HEK293 (cell line): ENCODE measurements at regions not wholly inside any gene's neighbourhood (a gene's known extent, or its start where the extent isn't known, plus 50 kb on each side); places are given as distances from the start of the nearest gene placed in this dataset.

Experiments used
- CTCF ChIA-PET: fragments of 350-600 bp; formaldehyde crosslinking; extraction: SDS; loops from one replicate; lab custom pipeline; 2021; ENCODE audit warnings: antibody characterized with exemption; lab: Yijun Ruan, JAX
- POLR2A ChIA-PET: fragments of 300-600 bp; formaldehyde crosslinking; extraction: SDS; loops from one replicate; lab custom pipeline; 2020; ENCODE audit warnings: antibody characterized with exemption, inconsistent platforms; lab: Yijun Ruan, JAX
- H3K27ac ChIP-seq: fragments of 200-500 bp; sonication (Bioruptor generic); 2 replicates; pipeline ENCODE4 v1.5.1; 2014; ENCODE audit warnings: low read depth, low read length, control low read depth, inconsistent platforms; ENCODE audit errors: extremely low read depth
- H3K36me3 ChIP-seq, 2 experiments: fragments of 200-500 bp in 1 of 2; sonication (Bioruptor generic) in 1 of 2; 1 replicate in 1 of 2; 2 replicates in 1 of 2; pipeline ENCODE4 v1.5.1; 2014 to 2017; ENCODE audit warnings: inconsistent platforms in 2 of 2, low read length in 2 of 2; ENCODE audit not compliant: control insufficient read depth in 2 of 2, insufficient read depth in 1 of 2
- H3K4me1 ChIP-seq: fragments of 200-500 bp; sonication (Bioruptor generic); 2 replicates; pipeline ENCODE4 v1.5.1; 2014; ENCODE audit warnings: mild to moderate bottlenecking, low read length, inconsistent platforms; ENCODE audit not compliant: control insufficient read depth, insufficient read depth
- H3K4me3 ChIP-seq: 2 replicates; pipeline ENCODE4 v1.5.1; 2011; ENCODE audit warnings: low read depth, mild to moderate bottlenecking, control low read depth, low read length, moderate library complexity
- H3K9me3 ChIP-seq: fragments of 200-500 bp; sonication (Bioruptor generic); 2 replicates; pipeline ENCODE4 v1.5.1; 2014; ENCODE audit warnings: low read depth, low read length, inconsistent platforms; ENCODE audit not compliant: control insufficient read depth, insufficient read depth
- BCL11A ChIP-seq: fragments of 450-650 bp; formaldehyde crosslinking; IDR thresholded peaks from 2 replicates; pipeline ENCODE4 v1.5.1; 2016; ENCODE audit warnings: low read depth, missing biosample characterization, missing genetic modification characterization
- KLF16 ChIP-seq: fragments of 450-650 bp; formaldehyde crosslinking; IDR thresholded peaks from 2 replicates; pipeline ENCODE4 v1.5.1; 2017; ENCODE audit warnings: missing biosample characterization, missing genetic modification characterization
- KLF9 ChIP-seq: fragments of 450-650 bp; formaldehyde crosslinking; IDR thresholded peaks from 2 replicates; pipeline ENCODE4 v1.5.1; 2016; ENCODE audit warnings: missing biosample characterization, missing genetic modification characterization, low read depth
- SALL2 ChIP-seq: fragments of 450-650 bp; formaldehyde crosslinking; IDR thresholded peaks from 2 replicates; pipeline ENCODE4 v1.5.0; 2017; ENCODE audit warnings: missing biosample characterization, mild to moderate bottlenecking, missing genetic modification characterization, borderline replicate concordance
- TRIM28 ChIP-seq: IDR thresholded peaks from 2 replicates; pipeline ENCODE4 v1.6.1; 2011; ENCODE audit warnings: low read length, control low read depth, borderline replicate concordance
- ZEB2 ChIP-seq: fragments of 450-650 bp; formaldehyde crosslinking; IDR thresholded peaks from 2 replicates; pipeline ENCODE4 v1.5.1; 2016; ENCODE audit warnings: missing biosample characterization, missing genetic modification characterization
- ZFP37 ChIP-seq: fragments of 450-650 bp; formaldehyde crosslinking; IDR thresholded peaks from 2 replicates; pipeline ENCODE4 v1.5.1; 2016; ENCODE audit warnings: missing biosample characterization, missing genetic modification characterization
- ZNF10 ChIP-seq: fragments of 450-650 bp; formaldehyde crosslinking; IDR thresholded peaks from 2 replicates; pipeline ENCODE4 v1.5.1; 2017; ENCODE audit warnings: missing biosample characterization, missing genetic modification characterization
- ZNF23 ChIP-seq: fragments of 450-650 bp; formaldehyde crosslinking; IDR thresholded peaks from 2 replicates; pipeline ENCODE4 v1.5.1; 2016; ENCODE audit warnings: missing biosample characterization, missing genetic modification characterization, borderline replicate concordance
- ZNF274 ChIP-seq, 2 experiments: fragments of 200-500 bp in 1 of 2; fragments of 450-650 bp in 1 of 2; sonication (Bioruptor generic) in 1 of 2; formaldehyde crosslinking in 1 of 2; IDR thresholded peaks; 2 replicates each; pipeline versions ENCODE4 v1.5.1 to v1.6.1; 2014 to 2016; ENCODE audit warnings: borderline replicate concordance in 1 of 2, inconsistent platforms in 1 of 2, low read length in 1 of 2, missing biosample characterization in 1 of 2, missing genetic modification characterization in 1 of 2
- ZNF654 ChIP-seq: fragments of 450-650 bp; formaldehyde crosslinking; IDR thresholded peaks from 2 replicates; pipeline ENCODE4 v1.5.1; 2016; ENCODE audit warnings: low read depth, missing biosample characterization, missing genetic modification characterization
- ZNF707 ChIP-seq: fragments of 450-650 bp; formaldehyde crosslinking; IDR thresholded peaks from 2 replicates; pipeline ENCODE4 v1.5.1; 2016; ENCODE audit warnings: missing biosample characterization, missing genetic modification characterization
- ZNF792 ChIP-seq: fragments of 450-650 bp; formaldehyde crosslinking; IDR thresholded peaks from 2 replicates; pipeline ENCODE4 v1.5.1; 2016; ENCODE audit warnings: missing biosample characterization, missing genetic modification characterization
- TF ChIP-seq, protein P1 (sequence below): fragments of 450-650 bp; formaldehyde crosslinking; conservative IDR thresholded peaks from 2 replicates; pipeline ENCODE4 v1.5.1; 2016; ENCODE audit warnings: low read depth, missing biosample characterization, missing genetic modification characterization
- TF ChIP-seq, protein P2 (sequence below): fragments of 450-650 bp; IDR thresholded peaks from 2 replicates; pipeline ENCODE4 v1.5.1; 2018; ENCODE audit warnings: missing biosample characterization, mild to moderate bottlenecking, missing genetic modification characterization
- TF ChIP-seq, protein P3 (sequence below): fragments of 450-650 bp; formaldehyde crosslinking; IDR thresholded peaks from 2 replicates; pipeline ENCODE4 v1.5.1; 2016; ENCODE audit warnings: missing biosample characterization, missing genetic modification characterization
- TF ChIP-seq, protein P4 (sequence below): fragments of 450-650 bp; formaldehyde crosslinking; IDR thresholded peaks from 2 replicates; pipeline ENCODE4 v1.5.1; 2016; ENCODE audit warnings: missing biosample characterization, missing genetic modification characterization
- TF ChIP-seq, protein P5 (sequence below): fragments of 450-650 bp; formaldehyde crosslinking; IDR thresholded peaks from 2 replicates; pipeline ENCODE4 v1.5.1; 2017; ENCODE audit warnings: missing biosample characterization, missing genetic modification characterization
- TF ChIP-seq, protein P6 (sequence below): fragments of 450-650 bp; formaldehyde crosslinking; IDR thresholded peaks from 2 replicates; pipeline ENCODE4 v1.5.1; 2017; ENCODE audit warnings: missing biosample characterization, mild to moderate bottlenecking, missing genetic modification characterization, moderate library complexity

DNA sequence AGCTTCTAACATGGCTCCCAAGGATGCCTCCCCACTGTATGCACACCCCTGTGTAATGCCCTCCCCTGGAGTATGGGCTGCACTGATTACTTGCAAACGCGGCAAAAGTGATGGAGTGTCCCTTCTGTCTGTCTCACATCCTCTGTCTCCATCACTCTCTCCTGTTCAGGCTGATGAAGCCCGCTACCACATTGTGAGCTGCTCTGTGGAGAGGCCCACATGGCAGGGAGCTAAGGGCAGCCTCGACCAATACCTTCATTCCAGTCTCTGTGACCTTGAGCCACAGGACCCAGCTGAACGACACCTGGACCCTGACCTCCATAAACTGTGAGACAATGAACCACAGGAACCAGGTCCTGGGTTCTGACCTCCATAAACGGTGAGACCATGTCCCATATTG, 154.1 kb upstream of the ETV3 start (continued):
- TF ChIP-seq, protein P1, sequence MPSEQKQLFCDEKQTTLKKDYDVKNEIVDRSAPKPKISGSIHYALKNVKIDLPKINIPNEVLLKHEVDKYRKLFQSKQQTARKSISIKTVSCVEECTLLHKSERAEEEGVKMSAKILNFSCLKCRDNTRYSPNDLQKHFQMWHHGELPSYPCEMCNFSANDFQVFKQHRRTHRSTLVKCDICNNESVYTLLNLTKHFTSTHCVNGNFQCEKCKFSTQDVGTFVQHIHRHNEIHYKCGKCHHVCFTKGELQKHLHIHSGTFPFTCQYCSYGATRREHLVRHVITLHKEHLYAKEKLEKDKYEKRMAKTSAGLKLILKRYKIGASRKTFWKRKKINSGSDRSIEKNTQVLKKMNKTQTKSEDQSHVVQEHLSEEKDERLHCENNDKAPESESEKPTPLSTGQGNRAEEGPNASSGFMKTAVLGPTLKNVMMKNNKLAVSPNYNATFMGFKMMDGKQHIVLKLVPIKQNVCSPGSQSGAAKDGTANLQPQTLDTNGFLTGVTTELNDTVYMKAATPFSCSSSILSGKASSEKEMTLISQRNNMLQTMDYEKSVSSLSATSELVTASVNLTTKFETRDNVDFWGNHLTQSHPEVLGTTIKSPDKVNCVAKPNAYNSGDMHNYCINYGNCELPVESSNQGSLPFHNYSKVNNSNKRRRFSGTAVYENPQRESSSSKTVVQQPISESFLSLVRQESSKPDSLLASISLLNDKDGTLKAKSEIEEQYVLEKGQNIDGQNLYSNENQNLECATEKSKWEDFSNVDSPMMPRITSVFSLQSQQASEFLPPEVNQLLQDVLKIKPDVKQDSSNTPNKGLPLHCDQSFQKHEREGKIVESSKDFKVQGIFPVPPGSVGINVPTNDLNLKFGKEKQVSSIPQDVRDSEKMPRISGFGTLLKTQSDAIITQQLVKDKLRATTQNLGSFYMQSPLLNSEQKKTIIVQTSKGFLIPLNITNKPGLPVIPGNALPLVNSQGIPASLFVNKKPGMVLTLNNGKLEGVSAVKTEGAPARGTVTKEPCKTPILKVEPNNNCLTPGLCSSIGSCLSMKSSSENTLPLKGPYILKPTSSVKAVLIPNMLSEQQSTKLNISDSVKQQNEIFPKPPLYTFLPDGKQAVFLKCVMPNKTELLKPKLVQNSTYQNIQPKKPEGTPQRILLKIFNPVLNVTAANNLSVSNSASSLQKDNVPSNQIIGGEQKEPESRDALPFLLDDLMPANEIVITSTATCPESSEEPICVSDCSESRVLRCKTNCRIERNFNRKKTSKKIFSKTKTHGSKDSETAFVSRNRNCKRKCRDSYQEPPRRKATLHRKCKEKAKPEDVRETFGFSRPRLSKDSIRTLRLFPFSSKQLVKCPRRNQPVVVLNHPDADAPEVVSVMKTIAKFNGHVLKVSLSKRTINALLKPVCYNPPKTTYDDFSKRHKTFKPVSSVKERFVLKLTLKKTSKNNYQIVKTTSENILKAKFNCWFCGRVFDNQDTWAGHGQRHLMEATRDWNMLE (tag by site-specific recombination): no peak
- TF ChIP-seq ZNF23 (no peak), BCL11A (tag by site-specific recombination) (no peak), KLF9 (tag by site-specific recombination) (no peak), ZNF707 (tag by site-specific recombination) (no peak), ZFP37 (tag by site-specific recombination) (no peak), ZNF10 (tag by site-specific recombination) (no peak), ZNF274 (IDR thresholded peaks at IDR 0.05; ENCODE audit: low read length) (no peak), ZNF274 (tag by site-specific recombination; IDR thresholded peaks at IDR 0.05; ENCODE audit: borderline replicate concordance) (no peak), ZEB2 (tag by site-specific recombination) (no peak)
- TF ChIP-seq, protein P2, sequence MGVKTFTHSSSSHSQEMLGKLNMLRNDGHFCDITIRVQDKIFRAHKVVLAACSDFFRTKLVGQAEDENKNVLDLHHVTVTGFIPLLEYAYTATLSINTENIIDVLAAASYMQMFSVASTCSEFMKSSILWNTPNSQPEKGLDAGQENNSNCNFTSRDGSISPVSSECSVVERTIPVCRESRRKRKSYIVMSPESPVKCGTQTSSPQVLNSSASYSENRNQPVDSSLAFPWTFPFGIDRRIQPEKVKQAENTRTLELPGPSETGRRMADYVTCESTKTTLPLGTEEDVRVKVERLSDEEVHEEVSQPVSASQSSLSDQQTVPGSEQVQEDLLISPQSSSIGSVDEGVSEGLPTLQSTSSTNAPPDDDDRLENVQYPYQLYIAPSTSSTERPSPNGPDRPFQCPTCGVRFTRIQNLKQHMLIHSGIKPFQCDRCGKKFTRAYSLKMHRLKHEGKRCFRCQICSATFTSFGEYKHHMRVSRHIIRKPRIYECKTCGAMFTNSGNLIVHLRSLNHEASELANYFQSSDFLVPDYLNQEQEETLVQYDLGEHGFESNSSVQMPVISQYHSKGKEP: no peak
- TF ChIP-seq, all 188 proteins: peak for 0

DNA sequence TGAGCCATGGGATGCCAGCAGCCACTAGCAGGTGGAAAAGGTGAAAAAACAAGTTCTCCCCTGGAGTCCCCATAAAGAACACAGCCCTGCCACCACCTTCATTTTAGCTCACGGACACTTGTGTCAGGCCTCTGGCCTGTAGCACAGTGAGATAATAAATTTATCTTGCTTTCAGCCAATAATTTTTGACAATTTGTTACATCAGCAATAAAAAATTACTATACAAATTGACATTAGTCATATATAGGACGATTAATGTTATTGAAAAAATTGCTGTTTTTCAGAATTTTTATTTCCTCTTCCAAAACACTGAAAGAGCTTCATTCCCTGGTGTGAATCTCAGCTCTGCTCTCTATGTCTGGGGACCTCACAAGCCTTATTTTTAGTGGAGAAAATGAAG, 152.9 kb upstream of the ETV3 start:
- ChIA-PET POLR2A (no interaction called here), CTCF (interaction anchor here (1.0 kb wide), 1 partner anchor 13 kb away, joined by 5 read pairs; no protein-coding TSS in a partner anchor)
- H3K36me3 ChIP-seq: no peaks in the 10 kb centered on the region
- H3K9me3 ChIP-seq: no peaks in the 10 kb centered on the region
- no peak overlapping the region for H3K4me3 ChIP-seq
- no peak overlapping the region for H3K27ac ChIP-seq
- H3K4me1 ChIP-seq: no peaks in the 10 kb centered on the region
- TF ChIP-seq ZNF274 (IDR thresholded peaks at IDR 0.05; ENCODE audit: low read length): no peak
- TF ChIP-seq ZNF274 (tag by site-specific recombination; IDR thresholded peaks at IDR 0.05; ENCODE audit: borderline replicate concordance): no peak
- TF ChIP-seq, protein P3, sequence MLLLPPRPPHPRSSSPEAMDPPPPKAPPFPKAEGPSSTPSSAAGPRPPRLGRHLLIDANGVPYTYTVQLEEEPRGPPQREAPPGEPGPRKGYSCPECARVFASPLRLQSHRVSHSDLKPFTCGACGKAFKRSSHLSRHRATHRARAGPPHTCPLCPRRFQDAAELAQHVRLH (tag by site-specific recombination): no peak
- TF ChIP-seq TRIM28: no peak
- no peak for TF ChIP-seq ZNF654 (tag by site-specific recombination)
- no peak for TF ChIP-seq ZNF792 (tag by site-specific recombination)
- no peak for TF ChIP-seq KLF16
- TF ChIP-seq, protein P4, sequence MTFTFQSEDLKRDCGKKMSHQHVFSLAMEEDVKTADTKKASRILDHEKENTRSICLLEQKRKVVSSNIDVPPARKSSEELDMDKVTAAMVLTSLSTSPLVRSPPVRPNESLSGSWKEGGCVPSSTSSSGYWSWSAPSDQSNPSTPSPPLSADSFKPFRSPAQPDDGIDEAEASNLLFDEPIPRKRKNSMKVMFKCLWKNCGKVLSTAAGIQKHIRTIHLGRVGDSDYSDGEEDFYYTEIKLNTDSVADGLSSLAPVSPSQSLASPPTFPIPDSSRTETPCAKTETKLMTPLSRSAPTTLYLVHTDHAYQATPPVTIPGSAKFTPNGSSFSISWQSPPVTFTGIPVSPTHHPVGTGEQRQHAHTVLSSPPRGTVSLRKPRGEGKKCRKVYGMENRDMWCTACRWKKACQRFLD (tag by site-specific recombination): no peak
- no peak for TF ChIP-seq SALL2 (tag by site-specific recombination)
- TF ChIP-seq, protein P5, sequence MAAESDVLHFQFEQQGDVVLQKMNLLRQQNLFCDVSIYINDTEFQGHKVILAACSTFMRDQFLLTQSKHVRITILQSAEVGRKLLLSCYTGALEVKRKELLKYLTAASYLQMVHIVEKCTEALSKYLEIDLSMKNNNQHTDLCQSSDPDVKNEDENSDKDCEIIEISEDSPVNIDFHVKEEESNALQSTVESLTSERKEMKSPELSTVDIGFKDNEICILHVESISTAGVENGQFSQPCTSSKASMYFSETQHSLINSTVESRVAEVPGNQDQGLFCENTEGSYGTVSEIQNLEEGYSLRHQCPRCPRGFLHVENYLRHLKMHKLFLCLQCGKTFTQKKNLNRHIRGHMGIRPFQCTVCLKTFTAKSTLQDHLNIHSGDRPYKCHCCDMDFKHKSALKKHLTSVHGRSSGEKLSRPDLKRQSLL: no peak
- TF ChIP-seq, protein P6, sequence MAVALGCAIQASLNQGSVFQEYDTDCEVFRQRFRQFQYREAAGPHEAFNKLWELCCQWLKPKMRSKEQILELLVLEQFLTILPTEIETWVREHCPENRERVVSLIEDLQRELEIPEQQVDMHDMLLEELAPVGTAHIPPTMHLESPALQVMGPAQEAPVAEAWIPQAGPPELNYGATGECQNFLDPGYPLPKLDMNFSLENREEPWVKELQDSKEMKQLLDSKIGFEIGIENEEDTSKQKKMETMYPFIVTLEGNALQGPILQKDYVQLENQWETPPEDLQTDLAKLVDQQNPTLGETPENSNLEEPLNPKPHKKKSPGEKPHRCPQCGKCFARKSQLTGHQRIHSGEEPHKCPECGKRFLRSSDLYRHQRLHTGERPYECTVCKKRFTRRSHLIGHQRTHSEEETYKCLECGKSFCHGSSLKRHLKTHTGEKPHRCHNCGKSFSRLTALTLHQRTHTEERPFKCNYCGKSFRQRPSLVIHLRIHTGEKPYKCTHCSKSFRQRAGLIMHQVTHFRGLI (tag by site-specific recombination): no peak
